Muscle layer of duodenum (tissue), 2 donors: ENCODE measurements at regions not wholly inside any gene's neighbourhood (a gene's known extent, or its start where the extent isn't known, plus 50 kb on each side); places are given as distances from the start of the nearest gene placed in this dataset.
"Not testable (repeated sequence)": the region's sequence is repeated elsewhere in the genome, so short reads cannot be mapped to it uniquely, and the experiment has no call there.

Source experiments
- H3K27ac ChIP-seq: one replicate; pipeline ENCODE4 v1.7.0; 2013; ENCODE audit warnings: mild to moderate bottlenecking, low read length
- H3K27me3 ChIP-seq: one replicate; pipeline ENCODE4 v1.7.0; 2013; ENCODE audit warnings: low read depth, mild to moderate bottlenecking, control low read depth, low read length
- H3K36me3 ChIP-seq, 2 donors: one replicate each; pipeline ENCODE4 v1.7.0; 2013; ENCODE audit warnings: low read length in 2 of 2, control low read depth in 1 of 2, mild to moderate bottlenecking in 1 of 2; ENCODE audit not compliant: insufficient read depth in 2 of 2, control insufficient read depth in 1 of 2
- H3K4me1 ChIP-seq, 2 donors: one replicate each; pipeline ENCODE4 v1.7.0; 2013; ENCODE audit warnings: low read length in 2 of 2, mild to moderate bottlenecking in 2 of 2, control low read depth in 1 of 2, moderate library complexity in 1 of 2; ENCODE audit not compliant: insufficient read depth in 2 of 2, control insufficient read depth in 1 of 2
- H3K4me3 ChIP-seq, 2 donors: one replicate each; pipeline ENCODE4 v1.7.0; 2013; ENCODE audit warnings: low read length in 2 of 2, low read depth in 1 of 2, mild to moderate bottlenecking in 1 of 2
- H3K9me3 ChIP-seq, 2 donors: one replicate each; pipeline ENCODE4 v1.7.0; 2013; ENCODE audit warnings: low read length in 2 of 2, control low read depth in 1 of 2, mild to moderate bottlenecking in 1 of 2; ENCODE audit not compliant: control insufficient read depth in 1 of 2
- donor health status: healthy.

DNA sequence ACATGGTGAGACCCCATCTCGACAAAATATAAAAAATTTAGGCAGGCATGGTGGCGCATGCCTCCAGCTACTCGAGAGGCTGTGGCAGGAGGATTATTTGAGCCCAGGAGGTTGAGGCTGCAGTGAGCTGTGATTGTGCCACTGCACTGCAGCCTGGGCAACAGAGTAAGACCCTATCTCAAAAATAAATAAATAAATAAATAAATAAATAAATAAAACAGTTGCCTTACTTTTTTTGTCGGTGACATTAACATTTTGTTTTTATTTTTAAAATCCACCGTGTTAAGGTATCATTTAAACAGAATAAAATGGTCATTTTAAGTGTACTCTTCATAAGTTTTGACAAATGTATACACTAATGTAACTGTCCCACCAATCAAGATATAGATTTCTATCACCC, 57.0 kb downstream of the RASL11A start:
- Histone ChIP-seq H3K27me3 (no peaks in the 10 kb centered on the region), H3K4me1 (no peaks in the 10 kb centered on the region), H3K9me3 (no peaks in the 10 kb centered on the region), H3K36me3 (no peaks in the 10 kb centered on the region), H3K4me3 (no peak overlapping the region), H3K27ac (no peak overlapping the region)

DNA sequence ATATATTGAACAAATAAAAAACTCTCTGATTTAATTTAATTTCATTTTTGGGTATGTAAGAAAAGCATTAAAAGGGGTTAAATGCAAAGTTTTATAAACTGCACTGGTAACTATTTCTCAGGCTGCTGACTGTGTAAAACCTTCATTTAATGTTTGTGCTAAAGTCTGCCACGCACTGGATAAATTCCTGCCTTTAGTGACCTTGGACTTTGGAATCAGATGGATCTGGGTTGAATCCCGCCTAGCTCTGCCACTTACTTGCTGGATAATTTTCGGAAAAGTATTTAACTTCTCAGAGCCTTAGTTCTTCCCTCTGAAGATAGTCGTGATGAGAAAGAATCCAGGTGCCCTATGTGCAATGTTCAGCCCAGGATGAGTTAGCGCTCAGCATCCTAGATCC, 58.6 kb downstream of the RASL11A start:
- no peaks in the 10 kb centered on the region for H3K27me3 ChIP-seq
- H3K36me3 ChIP-seq: no peaks in the 10 kb centered on the region
- no peaks in the 10 kb centered on the region for H3K4me1 ChIP-seq
- no peaks in the 10 kb centered on the region for H3K9me3 ChIP-seq
- H3K4me3 ChIP-seq: no peak overlapping the region
- H3K27ac ChIP-seq: no peak overlapping the region

DNA sequence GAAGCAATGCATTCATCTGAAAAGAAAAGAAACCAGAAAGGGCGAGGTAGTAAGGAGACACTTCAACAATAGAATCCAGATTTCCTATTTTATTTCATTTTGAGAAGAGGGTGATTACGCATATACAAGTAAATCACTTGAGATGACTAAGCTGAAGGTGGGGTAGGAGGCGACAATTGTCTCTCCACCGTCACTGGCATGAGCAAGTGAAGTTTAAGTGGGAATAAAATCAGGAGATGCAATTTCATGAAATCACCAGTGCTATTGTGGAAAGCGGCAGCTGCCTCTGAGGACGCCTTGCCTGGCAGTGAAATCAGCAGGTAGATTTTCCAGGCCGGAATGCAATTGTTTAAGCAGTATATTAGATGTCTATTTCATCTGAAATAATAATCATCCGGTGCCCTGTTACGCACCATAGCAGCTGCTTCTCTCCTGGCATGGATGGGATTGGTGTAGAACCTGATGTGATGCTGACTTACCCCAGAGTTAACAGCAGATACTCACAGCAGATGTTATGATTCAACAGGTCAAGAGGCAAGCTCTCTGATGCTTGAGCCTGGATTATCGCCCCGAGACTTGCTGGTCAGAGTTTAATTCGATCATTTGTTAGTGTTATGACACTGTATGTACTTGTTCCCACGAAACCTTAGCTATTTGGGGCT, 64.3 kb downstream of the RASL11A start:
- Histone ChIP-seq H3K4me1 (no peaks in the 10 kb centered on the region), H3K27ac (no peak overlapping the region), H3K27me3 (no peaks in the 10 kb centered on the region), H3K36me3 (no peaks in the 10 kb centered on the region), H3K9me3 (no peaks in the 10 kb centered on the region), H3K4me3 (no peak overlapping the region)

DNA sequence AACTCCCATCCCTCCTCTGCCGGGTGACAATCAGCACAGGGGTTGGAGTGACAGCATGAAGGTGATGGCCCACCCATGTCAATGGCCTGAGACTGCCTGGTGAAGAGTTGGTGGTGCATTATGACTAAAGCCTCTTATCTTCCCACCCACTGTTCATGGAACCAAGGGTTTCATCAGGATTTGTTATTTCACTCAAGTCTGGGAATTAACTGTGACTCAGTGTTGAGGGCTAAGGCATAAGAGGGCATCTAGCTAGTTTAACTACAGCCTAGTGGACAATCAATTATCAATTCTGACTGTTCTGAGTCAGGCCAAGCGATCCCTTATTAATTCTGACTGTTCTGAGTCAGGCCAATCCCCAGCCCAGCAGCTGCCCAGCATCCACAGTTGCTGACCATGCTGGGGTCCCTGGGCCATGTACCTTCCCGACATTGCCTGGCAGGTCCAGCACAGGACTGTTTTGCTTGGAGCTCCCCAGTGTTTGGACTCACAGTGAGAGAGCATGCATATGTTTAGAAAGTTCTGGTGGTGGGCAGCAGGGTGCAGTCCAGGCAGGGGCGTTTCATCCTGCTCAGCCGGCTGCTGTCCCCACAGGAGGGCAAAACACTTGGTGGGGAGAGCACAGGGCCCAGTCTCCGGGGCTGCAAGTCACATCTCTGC, 65.5 kb downstream of the RASL11A start:
- no peak overlapping the region for H3K27ac ChIP-seq
- H3K36me3 ChIP-seq: no peaks in the 10 kb centered on the region
- no peaks in the 10 kb centered on the region for H3K9me3 ChIP-seq
- no peak overlapping the region for H3K4me3 ChIP-seq
- no peaks in the 10 kb centered on the region for H3K4me1 ChIP-seq
- no peaks in the 10 kb centered on the region for H3K27me3 ChIP-seq

DNA sequence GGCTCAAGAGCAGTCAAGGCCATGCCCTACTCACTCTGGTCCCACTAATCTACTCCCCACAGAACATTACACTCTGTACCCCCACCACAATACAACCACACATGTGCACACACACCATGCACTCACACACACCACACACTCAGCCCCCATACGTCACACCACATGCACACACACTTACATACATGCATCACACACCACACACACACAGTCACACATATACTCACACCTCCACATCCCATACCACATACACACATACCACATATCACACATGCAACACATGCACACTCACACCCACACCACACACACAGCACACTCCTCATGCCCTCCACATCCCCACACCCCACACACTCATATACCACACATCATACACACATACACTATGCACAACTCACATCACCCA, 67.6 kb downstream of the RASL11A start:
- H3K27ac ChIP-seq: no peak overlapping the region
- no peaks in the 10 kb centered on the region for H3K36me3 ChIP-seq
- no peak overlapping the region for H3K4me3 ChIP-seq
- no peaks in the 10 kb centered on the region for H3K27me3 ChIP-seq
- no peaks in the 10 kb centered on the region for H3K9me3 ChIP-seq
- H3K4me1 ChIP-seq: peaks cover 0 to 9% of the 10 kb centered on the region in 2 donors

DNA sequence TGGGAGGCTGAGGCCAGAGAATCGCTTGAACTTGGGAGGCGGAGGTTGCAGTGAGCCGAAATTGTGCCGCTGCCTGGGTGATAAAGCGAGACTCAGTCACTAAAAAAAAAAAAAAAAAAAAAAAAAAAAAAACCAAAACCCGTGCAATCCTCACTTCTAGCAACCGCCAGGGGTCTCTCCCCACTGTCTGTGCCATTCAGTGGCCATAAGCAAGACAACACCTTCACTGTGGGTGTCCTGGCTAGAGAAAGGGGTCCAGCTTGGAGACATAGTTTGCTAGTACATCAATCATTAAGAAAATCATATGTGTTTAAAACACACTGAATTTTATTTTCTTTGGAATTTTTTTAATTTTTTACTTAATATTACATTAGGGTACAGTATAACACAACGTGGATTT, 68.2 kb downstream of the RASL11A start:
- H3K4me1 ChIP-seq: peaks cover 0 to 9% of the 10 kb centered on the region in 2 donors
- no peaks in the 10 kb centered on the region for H3K9me3 ChIP-seq
- no peak overlapping the region for H3K27ac ChIP-seq
- no peak overlapping the region for H3K4me3 ChIP-seq
- no peaks in the 10 kb centered on the region for H3K36me3 ChIP-seq
- H3K27me3 ChIP-seq: no peaks in the 10 kb centered on the region

DNA sequence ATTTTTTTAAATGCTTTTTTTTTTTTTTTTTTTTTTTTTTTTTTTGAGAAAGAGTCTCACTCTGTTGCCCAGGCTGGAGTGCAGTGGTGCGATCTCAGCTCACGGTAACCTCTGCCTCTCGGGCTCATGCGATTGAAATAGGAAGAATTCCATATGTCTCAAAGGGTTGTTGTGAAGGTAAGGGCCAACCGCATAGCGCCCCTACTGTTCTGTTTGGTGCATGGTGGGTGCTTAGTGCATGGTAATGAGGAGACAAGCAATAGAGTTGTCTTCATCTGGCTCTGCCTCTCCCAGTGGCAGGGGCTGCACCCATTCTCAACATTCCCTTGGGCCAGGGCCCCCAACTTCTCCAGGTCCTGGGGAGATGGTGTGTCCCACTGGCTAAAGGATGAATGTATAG, 68.7 kb downstream of the RASL11A start:
- no peaks in the 10 kb centered on the region for H3K27me3 ChIP-seq
- H3K4me3 ChIP-seq: no peak overlapping the region
- H3K4me1 ChIP-seq: peaks cover 0 to 9% of the 10 kb centered on the region in 2 donors
- no peaks in the 10 kb centered on the region for H3K36me3 ChIP-seq
- H3K9me3 ChIP-seq: no peaks in the 10 kb centered on the region
- H3K27ac ChIP-seq: no peak overlapping the region

DNA sequence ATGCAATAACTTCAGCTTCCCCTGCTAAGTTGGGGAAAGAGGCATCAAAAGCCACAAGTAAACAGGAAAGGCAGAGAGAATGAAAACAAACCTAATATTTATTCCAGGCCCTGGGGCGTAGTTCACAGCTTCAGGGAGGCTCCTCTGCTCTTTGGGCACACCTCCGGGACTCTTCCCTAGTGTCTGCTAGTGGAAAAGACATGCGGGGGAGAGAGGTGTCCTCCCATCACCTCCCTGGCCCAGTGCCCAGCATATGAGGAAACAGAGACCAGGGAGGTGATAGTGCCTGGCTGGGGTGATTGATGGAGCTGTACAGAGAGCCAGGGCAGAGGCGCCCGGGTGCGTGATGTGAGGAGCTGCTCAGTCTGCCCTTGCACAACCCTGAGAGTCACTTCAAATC, 71.0 kb downstream of the RASL11A start:
- no peaks in the 10 kb centered on the region for H3K36me3 ChIP-seq
- no peaks in the 10 kb centered on the region for H3K9me3 ChIP-seq
- H3K27ac ChIP-seq: no peak overlapping the region
- H3K27me3 ChIP-seq: no peaks in the 10 kb centered on the region
- H3K4me1 ChIP-seq: peaks cover 0 to 9% of the 10 kb centered on the region in 2 donors
- no peak overlapping the region for H3K4me3 ChIP-seq

DNA sequence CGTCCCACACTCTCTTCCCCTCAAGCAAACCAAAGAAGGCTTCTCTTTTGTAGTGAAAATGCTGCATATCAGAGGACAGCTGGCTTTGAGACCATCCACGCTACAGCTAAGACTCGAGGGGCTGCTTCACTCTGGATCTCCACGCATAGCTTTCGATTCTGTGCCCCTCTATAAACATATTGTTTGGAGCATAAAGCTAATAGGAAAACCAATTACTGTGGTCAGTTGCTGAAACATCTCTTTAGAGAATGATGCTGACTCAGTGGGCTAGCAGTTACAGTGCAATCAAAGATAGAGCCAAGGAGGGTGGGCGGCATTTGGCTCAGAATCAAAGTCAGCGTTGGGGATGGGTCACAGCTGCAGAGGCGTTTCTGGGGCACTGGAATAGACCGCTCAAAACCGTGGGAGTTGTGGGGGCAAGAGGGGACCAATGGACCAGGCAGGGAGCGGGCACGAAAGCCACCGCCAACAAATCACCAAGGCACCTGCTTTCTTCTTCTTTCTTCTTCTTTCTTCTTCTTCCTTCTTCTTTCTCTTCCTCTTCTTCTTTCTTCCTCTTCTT, 76.7 kb downstream of the RASL11A start:
- no peaks in the 10 kb centered on the region for H3K36me3 ChIP-seq
- H3K4me3 ChIP-seq: no peak overlapping the region
- peaks cover 0 to under 1% of the 10 kb centered on the region in 2 donors for H3K4me1 ChIP-seq
- H3K27me3 ChIP-seq: no peaks in the 10 kb centered on the region
- no peaks in the 10 kb centered on the region for H3K9me3 ChIP-seq
- no peak overlapping the region for H3K27ac ChIP-seq

DNA sequence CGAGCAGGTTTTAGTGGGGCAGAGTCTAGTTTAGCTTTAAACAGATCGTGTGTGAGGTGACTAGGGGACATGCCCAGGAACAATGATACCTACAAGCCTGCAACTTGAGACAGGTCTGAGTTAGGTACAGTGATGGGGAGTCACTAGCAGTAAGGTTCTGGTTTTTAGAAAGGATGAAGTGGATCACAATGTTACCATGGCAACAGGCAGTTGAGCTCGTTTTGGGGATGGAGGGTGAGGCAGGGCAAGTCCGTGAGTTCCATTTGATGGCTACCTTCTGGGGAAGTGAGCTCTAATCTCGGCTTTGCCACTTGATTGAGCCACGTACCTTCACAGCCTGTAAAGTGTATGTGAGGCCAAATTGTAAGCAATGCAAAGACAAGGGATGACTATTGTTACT, 76.0 kb upstream of the GTF3A start:
- no peaks in the 10 kb centered on the region for H3K36me3 ChIP-seq
- H3K27me3 ChIP-seq: no peaks in the 10 kb centered on the region
- peaks cover 0 to 5% of the 10 kb centered on the region in 2 donors for H3K4me1 ChIP-seq
- H3K27ac ChIP-seq: no peak overlapping the region
- H3K9me3 ChIP-seq: no peaks in the 10 kb centered on the region
- H3K4me3 ChIP-seq: no peak overlapping the region

DNA sequence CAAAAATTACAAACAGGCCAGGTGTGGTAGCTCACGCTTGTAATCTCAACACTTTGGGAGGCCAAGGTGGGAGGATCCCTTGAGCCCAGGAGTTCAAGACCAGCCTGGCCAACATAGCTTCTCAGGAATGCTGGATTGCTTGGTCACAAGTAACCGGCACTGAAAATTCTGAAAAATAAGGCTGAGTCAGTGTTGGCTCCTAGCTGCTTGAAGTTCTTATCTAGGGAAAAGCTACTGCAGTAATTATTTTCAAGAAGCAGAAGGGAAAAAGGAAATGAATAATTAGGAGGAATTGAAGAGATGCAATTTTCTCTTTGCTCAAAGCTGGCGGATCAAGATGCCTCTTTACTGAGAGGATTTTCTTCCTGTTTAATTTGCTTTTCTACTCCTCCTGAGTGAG, 75.0 kb upstream of the GTF3A start:
- Histone ChIP-seq H3K36me3 (no peaks in the 10 kb centered on the region), H3K9me3 (no peaks in the 10 kb centered on the region), H3K4me3 (no peak overlapping the region), H3K27me3 (no peaks in the 10 kb centered on the region), H3K27ac (no peak overlapping the region), H3K4me1 (peaks cover 0 to 7% of the 10 kb centered on the region in 2 donors)

DNA sequence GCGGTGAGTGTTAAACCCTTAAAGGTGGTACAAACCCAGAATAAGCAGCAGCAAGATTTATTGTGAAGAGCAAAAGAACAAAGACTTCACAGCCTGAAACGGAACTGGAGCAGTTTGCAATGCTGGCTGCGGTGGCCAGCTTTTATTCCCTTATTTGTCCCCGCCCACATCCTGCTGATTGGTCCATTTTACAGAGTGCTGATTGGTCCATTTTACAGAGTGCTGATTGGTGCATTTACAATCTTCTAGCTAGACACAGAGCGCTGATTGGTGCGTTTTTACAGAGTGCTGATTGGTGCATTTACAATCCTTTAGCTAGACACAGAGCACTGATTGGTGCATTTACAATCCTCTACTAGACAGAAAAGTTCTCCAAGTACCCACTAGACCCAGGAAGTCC, 73.6 kb upstream of the GTF3A start:
- not testable (repeated sequence) for H3K27ac ChIP-seq, H3K4me3 ChIP-seq, H3K27me3 ChIP-seq, H3K9me3 ChIP-seq, H3K36me3 ChIP-seq, H3K4me1 ChIP-seq
